ENCODE measurements at regions not wholly inside any gene's neighbourhood (a gene's known extent, or its start where the extent isn't known, plus 50 kb on each side); places are given as distances from the start of the nearest gene placed in this dataset.
"Not testable (repeated sequence)": the region's sequence is repeated elsewhere in the genome, so short reads cannot be mapped to it uniquely, and the experiment has no call there.

DNA sequence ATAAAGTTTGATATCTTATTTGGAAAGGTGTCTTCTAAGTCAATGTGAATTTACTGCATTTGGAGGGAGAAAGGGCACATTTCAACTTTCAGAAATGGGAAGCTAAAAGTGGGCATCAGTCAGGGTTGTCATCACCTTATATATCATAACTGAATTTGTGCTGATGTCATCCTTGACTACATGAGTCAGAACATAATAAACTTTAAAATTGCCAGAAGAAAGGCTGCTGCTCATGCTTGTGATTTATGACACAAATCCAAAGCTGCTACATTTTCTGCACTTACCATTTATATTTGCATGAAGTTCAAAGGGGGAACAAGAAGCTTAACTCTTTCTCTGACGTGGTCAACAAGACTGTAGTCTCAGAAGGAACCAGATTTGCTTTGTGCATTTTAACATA lies 196.6 kb downstream of the UTP18 start:
- no peak overlapping the region for H3K4me3 Mint-ChIP-seq
- H3K36me3 Mint-ChIP-seq (ENCODE audit: insufficient read depth): no peaks in the 10 kb centered on the region
- H3K9me3 Mint-ChIP-seq: no peaks in the 10 kb centered on the region
- no peaks in the 10 kb centered on the region for H3K4me1 Mint-ChIP-seq (ENCODE audit: low read depth in 2 of 2)
- DNase-seq (no peak), ATAC-seq (replicated peaks) (no peak)
- H3K27me3 Mint-ChIP-seq: peaks cover 15 to 24% of the 10 kb centered on the region in 2 donors
- H3K27ac Mint-ChIP-seq: no peak overlapping the region

- H3K4me1 Mint-ChIP-seq (ENCODE audit: low read depth in 2 of 2): no peaks in the 10 kb centered on the region
- H3K27ac Mint-ChIP-seq: no peak overlapping the region
Measured at GRCh38 chr17:51461578-51462004, 201.2 kb downstream of the UTP18 start.

DNA sequence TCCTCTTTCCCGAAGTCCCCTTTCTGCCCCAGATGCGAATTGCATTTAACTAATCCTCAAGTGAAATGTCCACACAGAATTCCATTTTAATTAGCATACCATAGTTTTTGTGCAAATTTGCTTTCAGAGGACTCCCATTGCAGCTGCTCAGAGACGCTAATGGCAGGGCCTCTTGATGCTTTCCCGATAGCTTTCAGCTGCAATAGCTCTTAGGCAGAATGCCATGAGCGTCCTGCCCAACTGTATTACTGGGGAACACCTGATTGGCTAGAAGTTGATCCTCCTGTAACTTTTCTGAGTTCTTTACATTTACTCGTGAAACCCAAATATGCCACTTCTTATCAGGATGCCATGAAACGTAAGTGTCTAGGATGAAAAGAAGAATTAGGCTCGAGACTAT lies 203.0 kb downstream of the UTP18 start:
- H3K36me3 Mint-ChIP-seq (ENCODE audit: insufficient read depth): no peaks in the 10 kb centered on the region
- ATAC-seq (replicated peaks): no peak
- no peak overlapping the region for H3K4me3 Mint-ChIP-seq

More at GRCh38 chr17:51461578-51462004, 201.2 kb downstream of the UTP18 start:
- Mint-ChIP-seq H3K4me3 (no peak overlapping the region), H3K27me3 (peaks cover 30 to 33% of the 10 kb centered on the region in 2 donors), H3K36me3 (ENCODE audit: insufficient read depth) (no peaks in the 10 kb centered on the region), H3K9me3 (no peaks in the 10 kb centered on the region)
- DNase-seq (peak; percentile 3 to 22 (median 13)), ATAC-seq (replicated peaks) (peak; percentile 33)

GRCh38 chr17:51467336-51467735 lies 207.0 kb downstream of the UTP18 start:
- H3K9me3 Mint-ChIP-seq: no peaks in the 10 kb centered on the region
- H3K36me3 Mint-ChIP-seq (ENCODE audit: insufficient read depth): no peaks in the 10 kb centered on the region
- H3K4me3 Mint-ChIP-seq: no peak overlapping the region
- no peaks in the 10 kb centered on the region for H3K4me1 Mint-ChIP-seq (ENCODE audit: low read depth in 2 of 2)
- no peak for ATAC-seq (replicated peaks)
- H3K27me3 Mint-ChIP-seq: peaks cover 25 to 32% of the 10 kb centered on the region in 2 donors
- no peak for DNase-seq
- H3K27ac Mint-ChIP-seq: no peak overlapping the region

More for the DNA sequence above, 203.0 kb downstream of the UTP18 start:
- Mint-ChIP-seq H3K4me1 (ENCODE audit: low read depth in 2 of 2) (no peaks in the 10 kb centered on the region), H3K9me3 (no peaks in the 10 kb centered on the region), H3K27me3 (peaks cover 33 to 35% of the 10 kb centered on the region in 2 donors), H3K27ac (no peak overlapping the region)
- DNase-seq: no peak

DNA sequence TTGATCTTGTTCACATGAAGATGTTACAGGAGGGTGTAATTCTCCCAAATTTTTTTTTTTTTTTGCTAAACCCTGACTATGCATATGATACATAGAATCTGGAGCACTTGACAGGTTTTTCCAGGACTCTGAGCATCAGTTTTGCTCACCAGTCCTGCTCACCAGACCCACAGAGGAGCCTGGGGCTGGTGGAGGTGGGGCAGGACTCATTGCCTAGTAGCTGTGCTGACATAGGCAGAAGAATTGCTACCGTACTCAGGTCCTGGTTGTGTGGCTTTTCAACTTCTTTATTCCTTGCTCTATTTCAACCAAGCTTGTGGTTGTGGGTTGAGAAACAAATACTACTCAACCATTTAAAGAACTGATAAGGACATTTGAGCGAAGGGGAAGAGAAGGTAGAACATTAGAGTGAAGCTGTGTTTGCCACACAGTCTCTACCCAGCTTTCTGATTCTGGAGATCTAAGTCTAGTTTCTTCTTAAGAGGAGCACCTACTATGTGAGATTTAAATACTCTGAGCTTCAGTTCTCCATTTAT lies 212.4 kb downstream of the UTP18 start:
- Mint-ChIP-seq H3K4me1 (ENCODE audit: low read depth in 2 of 2) (no peaks in the 10 kb centered on the region), H3K4me3 (no peak overlapping the region), H3K27me3 (peaks cover 17 to 48% of the 10 kb centered on the region in 2 donors), H3K36me3 (ENCODE audit: insufficient read depth) (no peaks in the 10 kb centered on the region), H3K9me3 (no peaks in the 10 kb centered on the region), H3K27ac (no peak overlapping the region)
- ATAC-seq (replicated peaks) (no peak), DNase-seq (no peak)

GRCh38 chr17:51474764-51475163 lies 214.4 kb downstream of the UTP18 start:
- no peak overlapping the region for H3K4me3 Mint-ChIP-seq
- ATAC-seq (replicated peaks) (no peak), DNase-seq (no peak)
- no peaks in the 10 kb centered on the region for H3K9me3 Mint-ChIP-seq
- peaks cover 15 to 39% of the 10 kb centered on the region in 2 donors for H3K27me3 Mint-ChIP-seq
- no peaks in the 10 kb centered on the region for H3K4me1 Mint-ChIP-seq (ENCODE audit: low read depth in 2 of 2)
- no peak overlapping the region for H3K27ac Mint-ChIP-seq
- no peaks in the 10 kb centered on the region for H3K36me3 Mint-ChIP-seq (ENCODE audit: insufficient read depth)

GRCh38 chr17:51475730-51476129 lies 215.4 kb downstream of the UTP18 start:
- no peak overlapping the region for H3K4me3 Mint-ChIP-seq
- no peaks in the 10 kb centered on the region for H3K36me3 Mint-ChIP-seq (ENCODE audit: insufficient read depth)

DNA sequence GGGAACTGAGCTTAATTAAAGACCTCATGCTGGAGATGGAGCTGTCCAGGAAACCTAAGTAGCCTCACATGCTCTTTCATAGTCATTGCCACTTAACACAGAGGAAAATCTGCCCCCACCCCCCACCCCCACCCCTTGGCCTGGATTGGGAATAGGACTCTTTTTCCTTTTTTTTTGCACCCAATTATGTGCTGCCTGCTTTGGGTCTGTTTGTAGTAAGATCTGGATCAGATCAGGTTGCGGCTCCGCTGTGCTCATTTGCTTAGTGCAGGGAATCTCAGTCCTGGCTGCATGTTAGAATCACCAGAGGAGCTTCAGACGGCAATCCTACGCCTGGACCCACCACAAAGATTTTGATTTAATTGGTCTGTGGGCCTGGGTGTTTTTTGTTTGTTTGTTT lies 219.0 kb downstream of the UTP18 start:
- Mint-ChIP-seq H3K36me3 (ENCODE audit: insufficient read depth) (no peaks in the 10 kb centered on the region), H3K27me3 (peaks cover 24 to 37% of the 10 kb centered on the region in 2 donors), H3K4me3 (no peak overlapping the region), H3K4me1 (ENCODE audit: low read depth in 2 of 2) (no peaks in the 10 kb centered on the region), H3K9me3 (peaks cover 0 to 2% of the 10 kb centered on the region in 2 donors), H3K27ac (no peak overlapping the region)
- DNase-seq: no peak
- no peak for ATAC-seq (replicated peaks)

More at GRCh38 chr17:51475730-51476129, 215.4 kb downstream of the UTP18 start:
- Mint-ChIP-seq H3K9me3 (peaks cover 0 to 1% of the 10 kb centered on the region in 2 donors), H3K27me3 (peaks cover 21 to 39% of the 10 kb centered on the region in 2 donors), H3K4me1 (ENCODE audit: low read depth in 2 of 2) (no peaks in the 10 kb centered on the region), H3K27ac (no peak overlapping the region)
- ATAC-seq (replicated peaks): no peak
- no peak for DNase-seq

GRCh38 chr17:51481370-51481769 lies 221.0 kb downstream of the UTP18 start:
- Mint-ChIP-seq H3K9me3 (peaks cover 0 to 2% of the 10 kb centered on the region in 2 donors), H3K36me3 (ENCODE audit: insufficient read depth) (no peaks in the 10 kb centered on the region), H3K27ac (no peak overlapping the region)

GRCh38 chr17:51482248-51482647 lies 221.9 kb downstream of the UTP18 start:
- not testable (repeated sequence) for H3K9me3 Mint-ChIP-seq; H3K4me3 Mint-ChIP-seq; H3K27ac Mint-ChIP-seq; H3K36me3 Mint-ChIP-seq (ENCODE audit: insufficient read depth); ATAC-seq (replicated peaks); H3K4me1 Mint-ChIP-seq (ENCODE audit: low read depth in 2 of 2); DNase-seq
- peaks cover 28 to 30% of the 10 kb centered on the region in 2 donors for H3K27me3 Mint-ChIP-seq

More at GRCh38 chr17:51481370-51481769, 221.0 kb downstream of the UTP18 start:
- H3K4me3 Mint-ChIP-seq: no peak overlapping the region
- no peak for DNase-seq
- no peak for ATAC-seq (replicated peaks)
- peaks cover 22 to 27% of the 10 kb centered on the region in 2 donors for H3K27me3 Mint-ChIP-seq
- H3K4me1 Mint-ChIP-seq (ENCODE audit: low read depth in 2 of 2): no peaks in the 10 kb centered on the region

GRCh38 chr17:51486091-51486490 lies 225.7 kb downstream of the UTP18 start:
- ATAC-seq (replicated peaks) (no peak), DNase-seq (no peak)
- H3K27me3 Mint-ChIP-seq: peaks cover 29 to 43% of the 10 kb centered on the region in 2 donors
- no peak overlapping the region for H3K27ac Mint-ChIP-seq
- H3K4me3 Mint-ChIP-seq: no peak overlapping the region
- peaks cover 0 to 5% of the 10 kb centered on the region in 2 donors for H3K4me1 Mint-ChIP-seq (ENCODE audit: low read depth in 2 of 2)
- H3K9me3 Mint-ChIP-seq: no peaks in the 10 kb centered on the region
- H3K36me3 Mint-ChIP-seq (ENCODE audit: insufficient read depth): no peaks in the 10 kb centered on the region

- H3K27me3 Mint-ChIP-seq: peaks cover 29 to 50% of the 10 kb centered on the region in 2 donors
- ATAC-seq (replicated peaks) (no peak), DNase-seq (no peak)
- no peak overlapping the region for H3K4me3 Mint-ChIP-seq
- H3K27ac Mint-ChIP-seq: no peak overlapping the region
- no peaks in the 10 kb centered on the region for H3K36me3 Mint-ChIP-seq (ENCODE audit: insufficient read depth)
- no peaks in the 10 kb centered on the region for H3K9me3 Mint-ChIP-seq
- H3K4me1 Mint-ChIP-seq (ENCODE audit: low read depth in 2 of 2): peaks cover 0 to 5% of the 10 kb centered on the region in 2 donors
Measured at GRCh38 chr17:51486885-51487520, 226.7 kb downstream of the UTP18 start.

DNA sequence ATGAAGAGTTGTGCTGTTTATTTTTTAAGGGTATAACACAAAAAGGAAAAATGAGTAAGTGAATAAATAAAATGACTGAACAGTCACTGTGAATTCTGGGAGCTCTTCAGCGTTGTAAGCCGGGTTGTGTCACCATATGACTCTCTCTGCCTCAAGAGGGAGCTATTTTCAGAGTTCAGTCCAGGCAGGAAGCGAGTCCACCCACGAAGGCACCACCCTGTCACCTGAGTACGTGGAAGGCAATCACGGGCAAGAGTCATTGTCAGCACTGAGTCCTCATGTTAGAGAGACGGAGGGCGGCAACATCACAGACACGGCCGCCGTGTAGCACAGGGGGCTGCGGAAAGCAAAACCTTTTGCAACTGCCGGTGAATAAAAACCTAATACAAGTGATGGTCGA lies 227.6 kb downstream of the UTP18 start:
- no peak overlapping the region for H3K4me3 Mint-ChIP-seq
- H3K4me1 Mint-ChIP-seq (ENCODE audit: low read depth in 2 of 2): peaks cover 0 to 5% of the 10 kb centered on the region in 2 donors
- H3K27ac Mint-ChIP-seq: no peak overlapping the region
- no peaks in the 10 kb centered on the region for H3K9me3 Mint-ChIP-seq
- ATAC-seq (replicated peaks): no peak
- no peak for DNase-seq
- H3K36me3 Mint-ChIP-seq (ENCODE audit: insufficient read depth): no peaks in the 10 kb centered on the region
- peaks cover 29 to 51% of the 10 kb centered on the region in 2 donors for H3K27me3 Mint-ChIP-seq

DNA sequence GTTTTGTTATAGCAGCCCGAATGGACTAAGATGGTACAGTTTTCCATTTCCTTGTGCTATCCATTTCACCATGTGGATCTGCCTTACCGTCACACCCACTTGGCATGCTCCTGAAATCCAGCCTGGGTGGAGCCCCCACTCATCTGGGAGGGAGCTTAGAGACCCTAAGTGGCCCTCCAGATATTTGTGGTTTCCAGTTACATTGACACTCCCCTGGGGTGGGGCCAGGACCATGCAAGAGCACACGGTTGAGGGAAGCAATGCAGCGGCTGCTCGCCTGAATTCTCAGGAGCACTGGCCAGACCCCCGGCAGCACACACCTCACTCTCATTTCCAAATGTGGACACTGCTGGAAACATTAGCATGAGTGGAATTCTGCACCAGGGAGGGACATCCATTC lies 231.1 kb downstream of the UTP18 start:
- DNase-seq (no peak), ATAC-seq (replicated peaks) (no peak)
- Mint-ChIP-seq H3K9me3 (no peaks in the 10 kb centered on the region), H3K27ac (no peak overlapping the region), H3K4me1 (ENCODE audit: low read depth in 2 of 2) (peaks cover 0 to 5% of the 10 kb centered on the region in 2 donors), H3K4me3 (no peak overlapping the region), H3K36me3 (ENCODE audit: insufficient read depth) (no peaks in the 10 kb centered on the region), H3K27me3 (peaks cover 27 to 44% of the 10 kb centered on the region in 2 donors)
